HPDE6-E6E7 (cell line): ENCODE measurements at regions not wholly inside any gene's neighbourhood (a gene's known extent, or its start where the extent isn't known, plus 50 kb on each side); places are given as distances from the start of the nearest gene placed in this dataset.
"Not testable (repeated sequence)": the region's sequence is repeated elsewhere in the genome, so short reads cannot be mapped to it uniquely, and the experiment has no call there.

Experiments used
- DNase-seq: peaks from one replicate; pipeline ENCODE4 v3.0.0; 2011; ENCODE audit warnings: missing footprints; ENCODE audit errors: extremely low spot score

DNA sequence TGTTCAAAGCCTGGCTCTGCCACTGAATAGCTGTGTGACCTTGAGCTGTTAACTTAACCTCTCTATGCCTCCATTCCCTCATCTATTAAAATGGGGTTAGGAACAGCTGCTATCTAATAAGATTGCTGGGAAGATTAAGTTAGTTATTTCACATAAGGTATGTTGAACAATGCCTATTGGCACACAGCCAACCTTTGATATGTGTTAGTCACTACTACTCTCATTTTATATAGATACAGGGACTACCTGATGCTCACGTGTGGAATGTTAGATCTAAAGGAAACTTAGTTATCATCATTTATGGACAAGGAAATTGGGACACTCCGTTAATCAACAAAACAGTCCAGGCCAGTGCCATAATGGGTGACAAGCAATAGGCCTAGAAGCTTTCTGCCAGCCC is 332.4 kb upstream of the PPP2R3A start:
- DNase-seq: no peak

DNA sequence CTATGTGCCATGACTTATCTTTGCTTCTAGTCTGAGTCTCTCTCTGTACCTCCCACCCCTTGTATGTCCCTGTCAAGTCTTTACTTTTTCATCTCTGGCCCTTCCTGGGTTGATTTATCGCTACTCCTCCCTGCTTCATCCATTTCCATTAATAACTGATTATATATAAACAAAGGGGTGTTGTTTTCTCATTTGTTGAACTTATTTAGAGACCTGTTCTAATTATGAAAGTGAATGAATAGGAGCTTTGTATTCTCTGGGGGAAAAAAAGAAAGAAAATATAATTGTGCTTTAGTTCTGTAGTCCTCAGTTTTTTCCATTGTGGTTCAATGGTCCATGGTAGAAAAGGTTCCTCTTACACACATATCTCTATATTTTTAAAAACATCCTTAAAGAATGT is 328.9 kb upstream of the PPP2R3A start:
- no peak for DNase-seq

DNA sequence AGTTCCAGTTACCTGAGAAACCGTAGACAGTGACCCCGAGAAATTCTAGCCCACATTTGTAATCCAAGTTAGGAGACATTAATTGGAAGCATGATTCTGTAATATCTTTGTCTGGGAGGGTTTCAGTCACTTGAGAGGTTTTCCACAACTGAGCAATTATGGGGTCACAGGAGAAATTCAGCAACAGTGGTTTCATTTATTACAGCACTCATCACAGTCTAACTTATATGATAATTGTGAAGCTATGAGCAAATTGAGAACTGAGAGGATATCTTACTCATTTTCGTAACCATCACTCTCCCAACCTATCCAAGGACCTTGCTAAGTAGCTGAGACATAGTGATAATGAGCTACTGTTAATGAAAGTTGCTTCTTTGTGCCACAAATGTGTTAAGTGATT is 328.5 kb upstream of the PPP2R3A start:
- no peak for DNase-seq

DNA sequence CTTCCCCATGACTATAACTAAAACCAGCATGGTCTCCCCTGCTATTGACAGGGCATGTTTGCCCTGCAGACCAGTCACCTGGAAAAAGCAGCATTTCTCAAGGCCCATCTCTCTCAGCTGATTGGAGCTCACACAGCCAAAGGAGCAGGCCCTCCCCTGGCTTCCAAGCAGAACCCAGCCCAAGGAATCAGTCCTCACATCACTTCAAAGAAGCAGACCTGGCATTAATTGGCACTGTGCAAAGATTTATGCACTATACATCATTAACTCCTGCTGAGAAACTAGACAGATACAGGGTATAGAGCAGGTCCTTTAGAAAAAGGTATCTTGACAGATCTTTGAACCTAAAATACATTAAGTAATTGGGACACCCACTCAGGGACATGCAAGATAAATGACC is 323.8 kb upstream of the PPP2R3A start:
- no peak for DNase-seq

DNA sequence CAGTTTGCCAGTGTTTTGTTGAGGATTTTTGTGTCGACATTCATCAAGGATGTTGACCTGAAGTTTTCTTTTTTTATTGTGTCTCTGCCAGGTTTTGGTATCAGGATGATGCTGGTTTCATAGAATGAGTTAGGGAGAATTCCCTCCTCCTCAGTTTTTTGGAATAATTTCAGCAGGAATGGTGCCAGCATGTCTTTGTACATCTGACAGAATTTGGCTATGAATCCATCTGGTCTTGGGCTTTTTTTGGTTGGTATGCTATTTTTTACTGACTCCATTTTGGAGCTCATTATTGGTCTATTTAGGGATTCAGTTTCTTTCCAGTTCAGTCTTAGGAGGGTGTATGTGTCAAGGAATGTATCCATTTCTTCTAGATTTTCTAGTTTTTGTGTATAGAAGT is 320.0 kb upstream of the PPP2R3A start:
- DNase-seq: no peak

DNA sequence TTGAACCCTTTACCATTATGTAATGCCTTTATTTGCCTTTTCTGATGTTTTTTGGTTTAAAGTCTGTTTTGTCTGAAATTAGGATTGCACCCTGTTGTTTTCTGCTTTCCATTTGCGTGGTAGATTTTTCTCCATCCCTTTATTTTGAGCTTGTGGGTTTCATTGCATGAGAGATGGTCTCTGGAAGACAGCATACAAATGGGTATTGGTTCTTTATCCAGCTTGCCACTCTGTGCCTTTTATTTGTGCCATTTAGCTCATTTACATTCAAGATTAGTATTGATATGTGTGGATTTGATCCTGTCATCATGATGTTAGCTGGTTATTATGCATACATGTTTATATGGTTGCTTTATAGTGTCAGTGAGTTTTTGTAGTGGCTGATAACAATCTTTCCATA is 318.7 kb upstream of the PPP2R3A start:
- DNase-seq: no peak

DNA sequence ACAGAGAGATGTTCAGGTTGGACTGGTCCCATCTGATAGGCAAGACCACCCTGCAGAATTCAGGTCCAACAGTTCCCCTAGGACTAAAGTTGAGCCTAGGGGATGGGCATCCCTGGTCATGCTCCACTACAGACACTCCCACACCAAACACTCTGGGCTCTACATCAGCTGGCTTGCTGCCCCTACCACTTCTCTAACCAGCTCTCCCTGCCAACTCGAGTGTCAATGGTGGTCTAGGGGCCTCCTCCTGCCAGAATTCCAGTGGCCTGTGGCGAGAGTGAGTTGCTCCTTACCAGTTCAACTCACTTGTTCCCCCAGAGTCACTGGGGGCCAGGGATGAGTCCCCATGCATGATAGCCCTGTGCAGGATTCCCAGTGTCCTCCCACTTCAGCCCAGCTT is 316.2 kb upstream of the PPP2R3A start:
- no peak for DNase-seq

DNA sequence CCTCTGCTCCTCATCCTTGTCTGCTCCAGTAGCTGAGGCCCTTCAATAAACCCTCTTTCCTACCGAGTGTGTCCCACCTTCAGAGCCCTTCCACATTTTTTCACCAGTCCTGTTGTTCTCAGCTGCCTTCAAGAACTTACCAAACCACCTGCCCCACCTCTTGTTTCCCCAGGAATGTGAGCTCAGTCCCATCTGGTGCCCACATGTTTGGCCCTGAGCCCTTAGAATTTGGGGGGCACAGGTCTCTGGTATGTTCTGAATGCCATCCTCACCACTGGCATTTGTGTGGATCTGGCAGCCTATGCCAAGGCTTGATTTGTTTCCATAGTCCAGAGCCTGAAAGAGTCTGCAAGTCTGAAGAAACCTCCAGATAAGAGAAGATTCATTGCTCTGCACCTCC is 315.2 kb upstream of the PPP2R3A start:
- DNase-seq: no peak

DNA sequence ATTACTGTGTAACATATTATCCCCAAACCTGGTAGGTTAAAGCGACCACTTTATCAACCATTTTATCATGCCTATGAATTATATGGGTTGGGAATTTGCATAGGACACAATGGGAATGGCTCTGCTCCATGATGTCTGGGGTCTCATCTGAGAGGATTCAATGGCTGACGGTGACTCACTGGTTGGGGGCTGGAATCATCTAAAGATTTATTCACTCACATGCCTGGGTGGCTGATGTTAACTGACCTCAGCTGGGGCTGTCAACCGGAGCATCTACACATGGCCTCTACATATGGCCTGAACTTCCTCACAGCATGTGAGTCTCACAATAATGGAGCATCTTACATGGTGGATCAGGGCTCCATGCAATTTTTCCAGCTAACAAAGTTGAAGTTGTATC is 313.1 kb upstream of the PPP2R3A start:
- no peak for DNase-seq

DNA sequence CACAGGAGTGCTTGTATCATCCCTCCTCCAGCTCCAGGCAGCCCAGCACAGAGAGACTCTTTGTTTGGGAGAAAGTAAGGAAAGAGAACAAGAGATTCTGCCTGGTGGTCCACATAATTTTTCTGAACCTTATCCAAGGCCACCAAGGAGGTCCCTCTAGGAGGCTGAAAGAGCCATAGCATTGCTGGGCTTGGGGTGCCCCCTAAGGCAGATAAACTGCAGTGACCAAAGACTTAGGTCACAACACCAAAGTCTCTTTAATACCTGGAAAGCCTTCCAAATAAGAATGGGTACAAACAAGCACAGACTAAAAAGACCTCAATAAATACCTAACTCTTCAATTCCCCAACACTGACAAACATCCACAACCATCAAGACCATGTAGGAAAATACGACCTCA is 310.2 kb upstream of the PPP2R3A start:
- DNase-seq: no peak

DNA sequence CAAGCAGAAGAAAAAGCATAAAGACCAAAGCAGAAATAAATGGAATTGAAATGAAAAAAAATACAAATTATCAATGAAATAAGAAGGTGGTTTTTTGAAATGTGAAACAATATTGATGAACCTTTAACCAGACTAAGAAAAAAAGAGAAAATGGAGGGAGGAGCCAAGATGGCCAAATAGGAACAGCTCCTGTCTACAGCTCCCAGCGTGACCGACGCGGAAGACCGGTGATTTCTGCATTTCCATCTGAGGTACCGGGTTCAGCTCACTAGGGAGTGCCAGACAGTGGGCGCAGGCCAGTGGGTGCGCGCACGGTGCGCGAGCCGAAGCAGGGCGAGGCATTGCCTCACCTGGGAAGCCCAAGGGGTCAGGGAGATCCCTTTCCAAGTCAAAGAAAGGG is 307.1 kb upstream of the PPP2R3A start:
- DNase-seq: not testable (repeated sequence)

DNA sequence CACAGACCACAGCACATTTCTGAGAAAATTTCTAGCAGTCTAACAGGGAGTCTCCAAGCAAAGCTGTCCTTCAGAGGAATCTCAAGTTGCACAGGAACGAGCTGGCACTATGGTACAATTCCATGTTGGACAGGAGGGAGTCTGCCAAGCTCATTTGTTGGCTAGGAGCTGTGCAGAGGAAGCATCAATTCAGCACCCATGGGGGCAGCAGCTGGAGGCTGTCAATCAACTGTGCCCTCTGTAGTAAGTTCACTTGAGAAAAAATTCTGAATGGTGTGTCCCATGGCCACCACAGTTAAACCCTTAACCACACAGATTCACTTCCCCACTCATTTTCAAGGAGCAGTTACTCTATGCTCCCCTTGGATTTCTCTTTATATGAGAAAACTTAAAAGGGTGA is 298.5 kb upstream of the PPP2R3A start:
- no peak for DNase-seq

DNA sequence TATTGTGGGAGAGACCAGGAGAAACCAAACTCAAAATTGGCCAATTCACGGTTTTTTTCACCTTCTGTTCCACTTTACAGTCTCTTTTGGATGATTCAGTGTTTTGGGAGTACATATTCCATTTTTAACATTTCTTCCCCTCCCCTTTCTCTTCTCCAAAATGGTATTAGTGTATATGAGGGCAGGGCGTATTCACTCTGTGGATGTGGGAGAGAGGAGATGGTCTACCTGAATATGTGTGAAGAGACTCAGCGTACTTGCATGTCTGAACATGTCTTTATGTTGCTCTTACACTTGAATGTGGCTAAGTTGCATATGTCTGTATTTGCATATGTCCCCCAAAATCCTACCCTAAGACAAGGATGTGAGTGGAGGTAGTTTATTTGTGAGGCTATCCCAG is 291.0 kb upstream of the PPP2R3A start:
- no peak for DNase-seq

DNA sequence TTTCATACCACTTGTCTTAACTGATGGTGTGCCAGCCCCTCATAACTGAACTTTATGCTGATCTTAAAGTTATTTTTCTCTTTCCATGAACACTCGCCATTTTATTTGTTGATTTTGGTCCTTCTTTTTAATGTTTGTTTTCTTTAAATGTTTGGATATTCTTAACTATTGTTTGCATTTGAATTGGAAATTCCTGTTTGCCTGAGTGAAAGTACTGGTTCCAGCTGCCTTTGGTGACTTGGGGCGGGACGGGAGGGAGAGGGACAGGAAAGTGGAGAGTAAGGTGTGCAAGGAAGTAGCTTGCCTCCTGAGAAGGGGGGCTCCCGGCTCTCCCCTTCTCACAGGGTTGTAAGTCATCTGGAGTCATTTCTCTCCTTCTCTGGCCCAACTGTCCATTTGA is 287.1 kb upstream of the PPP2R3A start:
- no peak for DNase-seq

DNA sequence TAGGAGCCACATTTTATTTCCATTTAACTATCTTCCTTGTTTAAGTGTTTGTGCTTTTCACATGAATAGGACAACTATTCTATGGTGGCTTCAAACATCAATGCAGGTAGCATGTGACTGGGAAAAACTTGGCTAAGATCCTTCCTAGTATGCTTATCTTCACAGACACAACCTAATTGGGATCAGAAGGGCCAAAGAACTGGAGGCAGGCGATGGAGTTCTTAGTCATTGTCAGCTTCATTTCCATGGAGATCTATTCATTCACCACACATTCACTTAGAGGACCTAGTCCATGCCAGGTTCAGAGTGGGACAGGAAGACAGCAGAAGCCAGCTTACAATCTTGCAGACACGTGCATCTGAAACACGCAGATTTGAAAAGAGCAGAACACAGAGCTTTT is 277.5 kb upstream of the PPP2R3A start:
- no peak for DNase-seq

DNA sequence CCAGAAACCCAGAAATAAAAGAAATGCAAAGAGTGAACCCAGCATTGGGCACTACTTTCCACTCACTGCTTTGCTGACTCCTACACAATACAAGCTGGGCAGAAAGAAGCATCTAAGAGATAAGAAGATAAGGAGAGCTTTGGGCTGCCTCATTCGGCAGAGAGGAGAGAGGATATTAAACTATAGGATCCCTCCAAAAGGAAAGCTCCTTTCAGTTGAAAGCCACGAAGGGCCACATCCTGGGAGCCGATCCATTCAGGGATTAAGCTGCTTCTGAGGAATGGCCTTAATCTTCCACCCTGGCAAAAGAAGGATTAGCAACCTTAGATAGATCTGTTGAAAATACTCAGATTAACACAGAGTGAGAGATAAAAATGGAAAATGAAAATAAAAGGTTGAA is 274.9 kb upstream of the PPP2R3A start:
- DNase-seq: no peak

DNA sequence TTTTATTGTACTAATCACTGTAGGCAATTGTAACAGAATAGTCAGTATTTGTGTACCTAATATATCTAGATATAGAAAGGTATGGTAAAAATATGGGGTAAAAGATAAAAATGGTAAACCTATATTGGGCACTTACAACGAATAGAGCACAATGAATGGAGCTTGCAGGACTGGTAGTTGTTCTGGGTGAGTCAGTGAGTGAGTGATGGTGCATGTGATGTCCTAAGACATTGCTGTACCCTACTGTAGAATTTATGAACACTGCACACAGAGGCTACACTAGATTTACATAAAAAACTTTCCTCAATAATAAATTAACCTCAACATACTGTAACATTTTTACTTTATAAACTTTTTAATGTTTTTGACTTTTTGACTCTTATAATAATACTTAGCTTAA is 274.3 kb upstream of the PPP2R3A start:
- DNase-seq: no peak

DNA sequence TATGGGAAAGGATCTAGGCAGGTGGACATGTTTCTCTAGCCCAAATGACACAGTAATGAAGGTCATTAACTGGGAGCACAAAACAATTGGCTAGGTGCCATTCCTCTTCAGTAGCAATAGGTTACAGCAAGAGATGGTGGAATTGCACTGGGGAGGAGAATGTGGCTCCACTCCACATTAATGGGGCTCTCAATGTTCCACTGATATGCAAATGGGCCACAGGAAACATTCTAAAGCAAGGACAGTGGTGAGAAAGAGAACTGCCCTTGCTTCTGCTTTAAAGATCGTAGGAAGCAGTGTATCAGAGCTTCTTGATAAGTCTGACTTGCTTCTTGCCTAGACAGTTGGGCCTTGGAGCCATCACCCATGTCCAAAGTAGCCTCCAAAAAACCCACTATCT is 271.4 kb upstream of the PPP2R3A start:
- no peak for DNase-seq

DNA sequence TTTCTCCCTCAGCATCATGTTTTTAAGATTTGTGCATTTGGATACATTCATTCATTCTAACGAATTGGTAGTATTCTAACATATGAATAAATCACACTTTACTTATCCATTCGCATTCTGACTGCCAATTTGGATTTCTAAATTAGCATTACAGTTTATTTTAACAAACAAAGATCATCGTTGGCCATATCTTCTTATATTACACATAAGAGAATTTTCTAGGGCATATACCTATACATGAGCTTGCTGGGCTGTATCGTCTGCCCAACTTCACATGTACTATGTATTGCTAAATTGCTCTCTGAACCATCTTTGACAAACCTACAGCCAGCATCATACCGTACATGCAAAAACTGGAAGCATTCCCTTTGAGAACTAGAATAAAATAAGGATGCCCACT is 265.8 kb upstream of the PPP2R3A start:
- DNase-seq: no peak

DNA sequence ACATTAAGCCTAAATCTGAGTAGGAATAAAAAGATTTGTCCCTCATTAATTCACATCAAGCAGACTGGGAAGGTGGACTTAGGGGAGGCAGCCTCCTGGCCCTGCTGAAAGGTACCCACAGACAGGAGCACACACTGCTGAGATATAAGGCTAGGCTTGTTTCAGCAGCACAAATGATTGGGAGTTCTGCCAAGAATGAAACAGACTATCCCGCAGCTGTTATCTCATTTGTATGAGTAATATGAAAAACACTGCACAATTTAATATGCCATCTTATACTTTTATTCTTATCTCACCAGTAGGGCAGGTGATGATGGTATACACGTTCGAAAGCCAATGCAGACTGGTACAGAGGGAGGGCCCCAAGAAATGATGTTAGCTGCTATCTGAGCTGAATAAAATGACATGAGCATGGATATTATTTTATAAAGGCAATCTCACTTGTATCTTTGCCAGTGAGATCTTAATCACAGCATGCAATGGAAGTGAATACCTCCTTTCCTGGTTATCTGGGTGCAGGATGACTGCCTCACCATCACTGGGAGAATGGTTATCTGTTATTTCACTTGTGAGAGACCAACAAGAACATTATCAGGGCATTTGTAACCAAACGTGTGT is 258.7 kb upstream of the PPP2R3A start:
- no peak for DNase-seq

DNA sequence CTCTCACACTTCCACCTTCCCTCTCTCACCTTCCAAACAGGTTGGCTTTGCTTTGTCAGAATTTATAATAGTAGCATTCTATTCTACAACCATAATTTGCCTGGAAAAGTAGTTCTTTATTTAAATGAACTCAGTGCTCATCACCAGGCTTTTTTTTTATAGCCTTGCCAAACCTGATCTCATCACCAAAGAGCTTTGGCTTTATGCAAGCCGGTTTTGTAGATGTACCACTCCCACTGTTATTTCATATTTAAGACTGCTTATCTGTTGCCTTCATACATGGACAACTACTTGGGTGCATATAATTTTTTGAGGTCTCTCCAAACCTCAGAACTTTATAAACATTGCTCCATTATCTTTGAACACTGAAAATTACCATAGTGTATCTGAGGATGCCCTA is 246.1 kb upstream of the PPP2R3A start:
- no peak for DNase-seq

DNA sequence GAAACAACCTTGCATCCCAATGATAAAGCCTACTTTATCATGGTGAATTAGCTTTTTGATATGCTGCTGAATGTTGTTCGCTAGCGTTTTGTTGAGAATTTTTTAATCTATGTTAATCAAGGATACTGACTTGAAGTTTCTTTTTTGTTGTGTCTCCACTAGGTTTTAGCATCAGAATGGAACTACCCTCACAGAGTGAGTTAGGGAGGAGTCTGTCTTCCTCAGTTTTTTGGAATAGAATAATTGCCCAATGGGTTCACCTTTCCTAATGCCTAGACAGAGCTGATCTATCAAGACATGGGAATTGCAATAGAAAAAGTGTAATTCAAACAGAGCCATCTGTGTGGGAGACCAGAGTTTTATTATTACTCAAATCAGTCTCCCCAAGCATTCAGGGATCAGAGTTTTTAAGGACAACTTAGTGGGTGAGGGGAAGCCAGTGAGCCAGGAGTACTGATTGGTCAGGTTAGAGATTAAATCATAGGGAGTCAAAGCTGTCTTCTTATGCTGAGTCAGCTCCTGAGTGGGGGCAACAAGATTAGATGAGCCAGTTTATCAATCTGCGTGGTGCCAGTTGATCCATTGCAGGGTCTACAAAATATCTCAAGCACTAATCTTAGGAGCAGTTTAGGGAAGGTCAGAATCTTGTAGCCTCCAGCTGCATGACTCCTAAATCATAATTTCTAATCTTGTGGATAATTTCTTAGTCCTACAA is 237.4 kb upstream of the PPP2R3A start:
- no peak for DNase-seq

DNA sequence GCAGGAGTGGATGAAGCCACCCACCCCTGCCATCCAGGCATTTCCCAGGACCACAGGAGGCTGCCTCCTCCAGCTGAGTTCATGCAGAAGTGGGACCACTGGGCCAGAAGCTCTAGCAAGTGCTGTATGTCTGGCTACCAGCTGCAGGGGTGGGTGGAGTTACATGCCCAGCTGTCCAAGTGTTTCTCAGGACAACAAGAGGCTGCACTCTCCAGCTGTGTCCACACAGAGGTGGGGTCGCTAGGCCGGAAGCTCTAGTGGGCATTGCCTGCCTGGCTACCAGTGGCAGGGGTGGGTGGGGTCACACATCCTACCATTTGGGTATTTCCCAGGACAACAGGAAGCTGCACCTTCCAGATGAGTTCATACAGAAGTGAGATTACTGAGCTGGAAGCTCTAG is 234.0 kb upstream of the PPP2R3A start:
- DNase-seq: no peak

DNA sequence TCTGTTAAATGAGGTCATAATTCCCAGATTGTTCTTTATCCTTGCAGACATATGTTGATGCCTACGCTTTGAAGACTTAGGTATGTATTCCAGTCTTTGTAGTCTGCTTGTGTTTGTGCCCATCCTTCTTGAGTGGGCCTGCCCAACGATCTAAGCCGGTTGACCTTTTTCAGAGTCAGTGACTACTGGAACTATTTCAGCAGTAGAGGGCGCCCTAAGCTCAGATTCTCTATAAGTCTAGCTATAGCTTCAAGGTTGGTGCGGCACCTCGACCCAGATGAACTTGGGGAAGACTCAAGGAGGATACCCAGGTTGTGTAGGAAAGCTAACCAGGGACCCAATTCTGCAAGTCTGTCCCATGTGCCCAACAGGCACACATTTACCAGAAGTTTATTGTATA is 228.8 kb upstream of the PPP2R3A start:
- DNase-seq: no peak
